ENCODE measurements at regions not wholly inside any gene's neighbourhood (a gene's known extent, or its start where the extent isn't known, plus 50 kb on each side); places are given as distances from the start of the nearest gene placed in this dataset.

DNA sequence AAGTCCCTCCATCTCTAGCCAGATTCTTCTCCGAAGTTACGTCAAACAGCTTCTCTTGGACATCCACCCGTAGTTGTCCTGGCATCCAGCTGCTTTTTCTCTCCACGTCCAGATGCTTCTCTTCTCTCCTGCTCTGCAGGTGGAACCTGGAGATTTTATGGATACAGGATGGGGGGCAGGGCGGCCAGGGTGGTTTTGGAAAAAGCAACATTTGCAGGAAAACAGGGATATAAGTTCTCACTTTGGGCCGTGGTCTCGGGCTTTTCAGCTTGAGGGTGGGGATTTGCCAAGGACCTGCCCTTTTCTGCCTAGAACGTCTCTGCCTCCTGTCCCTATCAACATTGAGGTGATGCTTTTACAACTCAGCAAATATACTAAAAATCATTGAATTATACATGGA lies 1941.6 kb upstream of the C9orf72 start:
- Mint-ChIP-seq H3K9me3 (peaks cover 4% of the 10 kb centered on the region), H3K4me3 (no peak overlapping the region), H3K27me3 (no peaks in the 10 kb centered on the region), H3K27ac (no peak overlapping the region), H3K36me3 (ENCODE audit: low read depth) (no peaks in the 10 kb centered on the region), H3K4me1 (ENCODE audit: low read depth) (no peaks in the 10 kb centered on the region)
- POLR2A ChIA-PET, result no interaction called here
- no peak for TF ChIP-seq CTCF (IDR thresholded peaks at IDR 0.05)
- intact Hi-C loops (cut with micrococcal nuclease), result no loop called here
- ATAC-seq (no peak), DNase-seq (no peak)
- CTCF ChIA-PET, result no interaction called here

DNA sequence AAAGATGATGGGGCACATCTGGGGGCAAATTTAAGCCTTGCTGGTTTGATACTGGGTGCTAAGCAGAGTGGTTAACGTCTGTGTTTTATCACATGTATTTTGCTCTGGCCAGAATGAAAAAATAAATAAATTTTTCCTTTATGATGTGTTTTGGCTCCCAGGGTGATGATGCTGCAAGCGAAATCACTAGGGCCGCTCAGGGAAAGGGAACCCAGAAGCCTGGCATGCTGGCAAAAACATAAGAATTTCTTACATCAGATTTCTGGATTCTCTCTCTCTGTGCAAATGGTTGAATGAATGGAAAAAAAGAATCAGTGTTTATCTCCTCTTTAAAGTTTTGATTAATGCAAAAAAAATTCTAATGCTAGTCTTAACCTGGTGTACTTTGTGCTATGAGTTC lies 1975.2 kb upstream of the C9orf72 start:
- H3K27ac Mint-ChIP-seq, result no peak overlapping the region
- TF ChIP-seq CTCF (IDR thresholded peaks at IDR 0.05), result no peak
- POLR2A ChIA-PET, result no interaction called here
- H3K27me3 Mint-ChIP-seq, result no peaks in the 10 kb centered on the region
- CTCF ChIA-PET, result no interaction called here
- intact Hi-C loops (cut with micrococcal nuclease), result no loop called here
- ATAC-seq (no peak), DNase-seq (no peak)
- no peaks in the 10 kb centered on the region for H3K36me3 Mint-ChIP-seq (ENCODE audit: low read depth)
- peaks cover 2% of the 10 kb centered on the region for H3K9me3 Mint-ChIP-seq
- no peaks in the 10 kb centered on the region for H3K4me1 Mint-ChIP-seq (ENCODE audit: low read depth)
- no peak overlapping the region for H3K4me3 Mint-ChIP-seq

GRCh38 chr9:29555502-29555901 lies 1982.2 kb upstream of the C9orf72 start:
- intact Hi-C loops (cut with micrococcal nuclease), result no loop called here
- Mint-ChIP-seq H3K27me3 (no peaks in the 10 kb centered on the region), H3K36me3 (ENCODE audit: low read depth) (no peaks in the 10 kb centered on the region), H3K4me1 (ENCODE audit: low read depth) (no peaks in the 10 kb centered on the region), H3K4me3 (no peak overlapping the region), H3K27ac (no peak overlapping the region), H3K9me3 (no peaks in the 10 kb centered on the region)
- TF ChIP-seq CTCF (IDR thresholded peaks at IDR 0.05), result no peak
- POLR2A ChIA-PET, result no interaction called here
- ATAC-seq (no peak), DNase-seq (no peak)
- CTCF ChIA-PET, result no interaction called here

DNA sequence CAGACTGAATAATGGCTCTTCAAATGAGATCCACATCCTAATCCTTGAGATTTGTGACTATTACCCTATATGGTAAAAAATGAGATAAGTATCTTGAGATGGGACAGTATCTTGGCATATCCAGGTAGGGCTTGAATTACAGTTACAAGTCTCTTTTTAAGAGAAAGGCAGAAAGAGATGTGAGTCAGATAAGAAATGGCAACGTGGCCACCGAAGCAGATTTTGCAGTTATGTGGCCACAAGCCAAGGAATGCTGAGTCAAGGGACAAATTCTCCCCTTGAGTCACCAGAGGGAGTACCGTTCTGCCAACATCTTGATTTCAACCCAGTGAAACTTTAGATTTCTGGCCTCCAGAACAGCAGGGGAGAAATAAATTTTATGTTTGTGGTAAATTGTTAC lies 1983.0 kb upstream of the C9orf72 start:
- Mint-ChIP-seq H3K9me3 (no peaks in the 10 kb centered on the region), H3K27me3 (no peaks in the 10 kb centered on the region), H3K27ac (no peak overlapping the region), H3K36me3 (ENCODE audit: low read depth) (no peaks in the 10 kb centered on the region), H3K4me3 (no peak overlapping the region), H3K4me1 (ENCODE audit: low read depth) (no peaks in the 10 kb centered on the region)
- ATAC-seq, result no peak
- intact Hi-C loops (cut with micrococcal nuclease), result no loop called here
- TF ChIP-seq CTCF (IDR thresholded peaks at IDR 0.05), result no peak
- DNase-seq, result no peak
- ChIA-PET CTCF (no interaction called here), POLR2A (no interaction called here)

DNA sequence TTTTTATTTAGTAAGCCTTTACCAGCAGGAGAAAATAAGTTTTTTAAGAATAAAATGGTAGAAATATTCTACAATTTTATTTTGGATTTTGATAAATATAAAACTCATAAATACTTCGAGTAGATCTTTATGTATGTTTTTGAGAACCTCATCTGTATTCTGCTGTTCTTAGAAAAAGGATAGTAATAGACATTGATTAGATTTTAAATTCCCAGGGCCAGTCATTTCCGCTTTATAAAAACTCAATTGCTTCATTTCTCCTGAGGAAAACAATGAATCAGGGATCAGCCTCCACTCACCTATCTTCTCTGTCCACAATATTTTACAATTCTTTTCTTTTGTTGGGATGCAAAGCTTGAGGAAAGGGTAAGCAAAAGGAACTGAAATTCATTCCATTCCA lies 1983.5 kb upstream of the C9orf72 start:
- ChIA-PET POLR2A (no interaction called here), CTCF (no interaction called here)
- no peak overlapping the region for H3K27ac Mint-ChIP-seq
- no peak overlapping the region for H3K4me3 Mint-ChIP-seq
- DNase-seq, result no peak
- no peaks in the 10 kb centered on the region for H3K36me3 Mint-ChIP-seq (ENCODE audit: low read depth)
- intact Hi-C loops (cut with micrococcal nuclease), result no loop called here
- H3K9me3 Mint-ChIP-seq, result no peaks in the 10 kb centered on the region
- TF ChIP-seq CTCF (IDR thresholded peaks at IDR 0.05), result no peak
- H3K4me1 Mint-ChIP-seq (ENCODE audit: low read depth), result no peaks in the 10 kb centered on the region
- H3K27me3 Mint-ChIP-seq, result no peaks in the 10 kb centered on the region
- no peak for ATAC-seq
